ENCODE measurements at regions not wholly inside any gene's neighbourhood (a gene's known extent, or its start where the extent isn't known, plus 50 kb on each side); places are given as distances from the start of the nearest gene placed in this dataset.

- H3K27me3 ChIP-seq (ENCODE audit: insufficient read depth, low read length), result no peaks in the 10 kb centered on the region
- no peaks in the 10 kb centered on the region for H3K79me2 ChIP-seq (ENCODE audit: control insufficient read depth, insufficient read depth, low read length, unreplicated experiment)
- H3K27ac ChIP-seq (ENCODE audit: low read depth, low read length), result no peak overlapping the region
- no peak overlapping the region for H2AFZ ChIP-seq (ENCODE audit: low read length, unreplicated experiment)
- no peak overlapping the region for H3K4me3 ChIP-seq (ENCODE audit: low read depth, low read length)
- no peaks in the 10 kb centered on the region for H3K4me1 ChIP-seq (ENCODE audit: control insufficient read depth, insufficient read depth, low read length, unreplicated experiment)
- H3K36me3 ChIP-seq (ENCODE audit: insufficient read depth, low read length), result no peaks in the 10 kb centered on the region
Observed at GRCh38 chr4:136691607-136692006, 840.7 kb downstream of the PCDH18 start.

- H3K27ac ChIP-seq (ENCODE audit: low read depth, low read length), result no peak overlapping the region
- H3K27me3 ChIP-seq (ENCODE audit: insufficient read depth, low read length), result no peaks in the 10 kb centered on the region
- H3K4me1 ChIP-seq (ENCODE audit: control insufficient read depth, insufficient read depth, low read length, unreplicated experiment), result no peaks in the 10 kb centered on the region
- no peak overlapping the region for H3K4me3 ChIP-seq (ENCODE audit: low read depth, low read length)
- no peaks in the 10 kb centered on the region for H3K79me2 ChIP-seq (ENCODE audit: control insufficient read depth, insufficient read depth, low read length, unreplicated experiment)
- no peak overlapping the region for H2AFZ ChIP-seq (ENCODE audit: low read length, unreplicated experiment)
- H3K36me3 ChIP-seq (ENCODE audit: insufficient read depth, low read length), result no peaks in the 10 kb centered on the region
Observed at GRCh38 chr4:136690360-136690759, 841.9 kb downstream of the PCDH18 start.

GRCh38 chr4:136687596-136687995 is 844.7 kb downstream of the PCDH18 start:
- Histone ChIP-seq H3K27me3 (ENCODE audit: insufficient read depth, low read length) (no peaks in the 10 kb centered on the region), H2AFZ (ENCODE audit: low read length, unreplicated experiment) (no peak overlapping the region), H3K36me3 (ENCODE audit: insufficient read depth, low read length) (no peaks in the 10 kb centered on the region), H3K4me1 (ENCODE audit: control insufficient read depth, insufficient read depth, low read length, unreplicated experiment) (no peaks in the 10 kb centered on the region), H3K27ac (ENCODE audit: low read depth, low read length) (no peak overlapping the region), H3K79me2 (ENCODE audit: control insufficient read depth, insufficient read depth, low read length, unreplicated experiment) (no peaks in the 10 kb centered on the region), H3K4me3 (ENCODE audit: low read depth, low read length) (no peak overlapping the region)

GRCh38 chr4:136687118-136687517 is 845.2 kb downstream of the PCDH18 start:
- Histone ChIP-seq H3K27me3 (ENCODE audit: insufficient read depth, low read length) (no peaks in the 10 kb centered on the region), H3K4me1 (ENCODE audit: control insufficient read depth, insufficient read depth, low read length, unreplicated experiment) (no peaks in the 10 kb centered on the region), H2AFZ (ENCODE audit: low read length, unreplicated experiment) (no peak overlapping the region), H3K27ac (ENCODE audit: low read depth, low read length) (no peak overlapping the region), H3K36me3 (ENCODE audit: insufficient read depth, low read length) (no peaks in the 10 kb centered on the region), H3K4me3 (ENCODE audit: low read depth, low read length) (no peak overlapping the region), H3K79me2 (ENCODE audit: control insufficient read depth, insufficient read depth, low read length, unreplicated experiment) (no peaks in the 10 kb centered on the region)

GRCh38 chr4:136680761-136681160 is 851.5 kb downstream of the PCDH18 start:
- no peaks in the 10 kb centered on the region for H3K79me2 ChIP-seq (ENCODE audit: control insufficient read depth, insufficient read depth, low read length, unreplicated experiment)
- no peaks in the 10 kb centered on the region for H3K36me3 ChIP-seq (ENCODE audit: insufficient read depth, low read length)
- no peaks in the 10 kb centered on the region for H3K4me1 ChIP-seq (ENCODE audit: control insufficient read depth, insufficient read depth, low read length, unreplicated experiment)
- no peaks in the 10 kb centered on the region for H3K27me3 ChIP-seq (ENCODE audit: insufficient read depth, low read length)
- H2AFZ ChIP-seq (ENCODE audit: low read length, unreplicated experiment), result no peak overlapping the region
- no peak overlapping the region for H3K4me3 ChIP-seq (ENCODE audit: low read depth, low read length)
- no peak overlapping the region for H3K27ac ChIP-seq (ENCODE audit: low read depth, low read length)

GRCh38 chr4:136680271-136680670 is 852.0 kb downstream of the PCDH18 start:
- Histone ChIP-seq H2AFZ (ENCODE audit: low read length, unreplicated experiment) (no peak overlapping the region), H3K4me3 (ENCODE audit: low read depth, low read length) (no peak overlapping the region), H3K36me3 (ENCODE audit: insufficient read depth, low read length) (no peaks in the 10 kb centered on the region), H3K4me1 (ENCODE audit: control insufficient read depth, insufficient read depth, low read length, unreplicated experiment) (no peaks in the 10 kb centered on the region), H3K27ac (ENCODE audit: low read depth, low read length) (no peak overlapping the region), H3K79me2 (ENCODE audit: control insufficient read depth, insufficient read depth, low read length, unreplicated experiment) (no peaks in the 10 kb centered on the region), H3K27me3 (ENCODE audit: insufficient read depth, low read length) (no peaks in the 10 kb centered on the region)

- no peaks in the 10 kb centered on the region for H3K27me3 ChIP-seq (ENCODE audit: insufficient read depth, low read length)
- no peak overlapping the region for H3K4me3 ChIP-seq (ENCODE audit: low read depth, low read length)
- no peak overlapping the region for H3K27ac ChIP-seq (ENCODE audit: low read depth, low read length)
- H3K36me3 ChIP-seq (ENCODE audit: insufficient read depth, low read length), result no peaks in the 10 kb centered on the region
- H3K4me1 ChIP-seq (ENCODE audit: control insufficient read depth, insufficient read depth, low read length, unreplicated experiment), result no peaks in the 10 kb centered on the region
- H2AFZ ChIP-seq (ENCODE audit: low read length, unreplicated experiment), result no peak overlapping the region
- no peaks in the 10 kb centered on the region for H3K79me2 ChIP-seq (ENCODE audit: control insufficient read depth, insufficient read depth, low read length, unreplicated experiment)
Observed at GRCh38 chr4:136670265-136670664, 862.0 kb downstream of the PCDH18 start.

- Histone ChIP-seq H3K79me2 (ENCODE audit: control insufficient read depth, insufficient read depth, low read length, unreplicated experiment) (no peaks in the 10 kb centered on the region), H3K4me1 (ENCODE audit: control insufficient read depth, insufficient read depth, low read length, unreplicated experiment) (no peaks in the 10 kb centered on the region), H3K36me3 (ENCODE audit: insufficient read depth, low read length) (no peaks in the 10 kb centered on the region), H2AFZ (ENCODE audit: low read length, unreplicated experiment) (no peak overlapping the region), H3K4me3 (ENCODE audit: low read depth, low read length) (no peak overlapping the region), H3K27ac (ENCODE audit: low read depth, low read length) (no peak overlapping the region), H3K27me3 (ENCODE audit: insufficient read depth, low read length) (no peaks in the 10 kb centered on the region)
Observed at GRCh38 chr4:136664988-136665387, 867.3 kb downstream of the PCDH18 start.

GRCh38 chr4:136662539-136662938 is 869.8 kb downstream of the PCDH18 start:
- Histone ChIP-seq H2AFZ (ENCODE audit: low read length, unreplicated experiment) (no peak overlapping the region), H3K36me3 (ENCODE audit: insufficient read depth, low read length) (no peaks in the 10 kb centered on the region), H3K27ac (ENCODE audit: low read depth, low read length) (no peak overlapping the region), H3K27me3 (ENCODE audit: insufficient read depth, low read length) (no peaks in the 10 kb centered on the region), H3K4me1 (ENCODE audit: control insufficient read depth, insufficient read depth, low read length, unreplicated experiment) (no peaks in the 10 kb centered on the region), H3K4me3 (ENCODE audit: low read depth, low read length) (no peak overlapping the region), H3K79me2 (ENCODE audit: control insufficient read depth, insufficient read depth, low read length, unreplicated experiment) (no peaks in the 10 kb centered on the region)

- no peaks in the 10 kb centered on the region for H3K36me3 ChIP-seq (ENCODE audit: insufficient read depth, low read length)
Observed at GRCh38 chr4:136653640-136654406, 878.5 kb downstream of the PCDH18 start.

GRCh38 chr4:136651932-136652331 is 880.4 kb downstream of the PCDH18 start:
- Histone ChIP-seq H3K4me1 (ENCODE audit: control insufficient read depth, insufficient read depth, low read length, unreplicated experiment) (no peaks in the 10 kb centered on the region), H3K36me3 (ENCODE audit: insufficient read depth, low read length) (no peaks in the 10 kb centered on the region), H3K79me2 (ENCODE audit: control insufficient read depth, insufficient read depth, low read length, unreplicated experiment) (no peaks in the 10 kb centered on the region), H3K27ac (ENCODE audit: low read depth, low read length) (no peak overlapping the region), H2AFZ (ENCODE audit: low read length, unreplicated experiment) (no peak overlapping the region), H3K27me3 (ENCODE audit: insufficient read depth, low read length) (no peaks in the 10 kb centered on the region), H3K4me3 (ENCODE audit: low read depth, low read length) (no peak overlapping the region)

More at GRCh38 chr4:136653640-136654406, 878.5 kb downstream of the PCDH18 start:
- H3K27ac ChIP-seq (ENCODE audit: low read depth, low read length), result no peak overlapping the region
- H2AFZ ChIP-seq (ENCODE audit: low read length, unreplicated experiment), result no peak overlapping the region
- no peaks in the 10 kb centered on the region for H3K27me3 ChIP-seq (ENCODE audit: insufficient read depth, low read length)
- H3K4me3 ChIP-seq (ENCODE audit: low read depth, low read length), result no peak overlapping the region
- no peaks in the 10 kb centered on the region for H3K4me1 ChIP-seq (ENCODE audit: control insufficient read depth, insufficient read depth, low read length, unreplicated experiment)
- H3K79me2 ChIP-seq (ENCODE audit: control insufficient read depth, insufficient read depth, low read length, unreplicated experiment), result no peaks in the 10 kb centered on the region

All from ACC112 (cell line).